Smooth muscle cell (in vitro differentiated cells): ENCODE measurements at regions not wholly inside any gene's neighbourhood (a gene's known extent, or its start where the extent isn't known, plus 50 kb on each side); places are given as distances from the start of the nearest gene placed in this dataset.

ENCODE experiments used
- DNase-seq: peaks from one replicate; lab custom pipeline; 2025; ENCODE audit not compliant: unreplicated experiment; lab: John Stamatoyannopoulos, UW
- H2AFZ ChIP-seq: fragments of 200-600 bp; sonication (generic); 2 replicates; pipeline ENCODE4 v1.6.0; 2016; ENCODE audit warnings: antibody characterized with exemption, low read depth, mild to moderate bottlenecking
- H3F3A ChIP-seq: fragments of 200-600 bp; sonication (generic); 2 replicates; pipeline ENCODE4 v1.6.0; 2017; ENCODE audit warnings: antibody characterized with exemption, low read depth
- H3K27ac ChIP-seq: fragments of 200-600 bp; sonication (generic); 2 replicates; pipeline ENCODE4 v1.5.1; 2016; ENCODE audit warnings: low read depth, mild to moderate bottlenecking
- H3K27me3 ChIP-seq: fragments of 200-600 bp; sonication (generic); 2 replicates; pipeline ENCODE4 v1.6.1; 2016; ENCODE audit warnings: low read depth, mild to moderate bottlenecking
- H3K36me3 ChIP-seq: fragments of 200-600 bp; sonication (generic); 2 replicates; pipeline ENCODE4 v1.5.1; 2016; ENCODE audit warnings: low read depth
- H3K4me1 ChIP-seq: fragments of 200-600 bp; sonication (generic); 2 replicates; pipeline ENCODE4 v1.5.1; 2016; ENCODE audit warnings: low read depth
- H3K4me2 ChIP-seq: fragments of 200-600 bp; sonication (generic); 2 replicates; pipeline ENCODE4 v1.6.0; 2016; ENCODE audit warnings: mild to moderate bottlenecking
- H3K4me3 ChIP-seq: fragments of 200-600 bp; sonication (generic); 2 replicates; pipeline ENCODE4 v1.5.1; 2016; ENCODE audit warnings: mild to moderate bottlenecking
- H3K79me2 ChIP-seq: fragments of 200-600 bp; sonication (generic); 2 replicates; pipeline ENCODE4 v1.6.0; 2016; ENCODE audit warnings: low read depth, mild to moderate bottlenecking
- H3K9ac ChIP-seq: fragments of 200-600 bp; sonication (generic); 2 replicates; pipeline ENCODE4 v1.6.0; 2016; ENCODE audit warnings: low read depth
- H3K9me3 ChIP-seq: fragments of 200-600 bp; sonication (generic); replicated peaks from 2 replicates; pipeline ENCODE4 v1.5.1; 2016; ENCODE audit warnings: low read depth
- H4K20me1 ChIP-seq: fragments of 200-600 bp; sonication (generic); 2 replicates; pipeline ENCODE4 v1.6.0; 2016; ENCODE audit warnings: low read depth
- CTCF ChIP-seq: fragments of 200-600 bp; sonication (generic); IDR thresholded peaks from 2 replicates; pipeline ENCODE4 v1.5.1; 2017; ENCODE audit warnings: borderline replicate concordance, mild to moderate bottlenecking, antibody characterized with exemption; ENCODE audit not compliant: insufficient read depth, poor library complexity, severe bottlenecking
- WGBS: methylation state at CpG from one replicate; pipeline ENCODE4 v1.1.7; 2016; ENCODE audit warnings: low lambda C conversion rate; 5-methylcytosine and 5-hydroxymethylcytosine counted together

DNA sequence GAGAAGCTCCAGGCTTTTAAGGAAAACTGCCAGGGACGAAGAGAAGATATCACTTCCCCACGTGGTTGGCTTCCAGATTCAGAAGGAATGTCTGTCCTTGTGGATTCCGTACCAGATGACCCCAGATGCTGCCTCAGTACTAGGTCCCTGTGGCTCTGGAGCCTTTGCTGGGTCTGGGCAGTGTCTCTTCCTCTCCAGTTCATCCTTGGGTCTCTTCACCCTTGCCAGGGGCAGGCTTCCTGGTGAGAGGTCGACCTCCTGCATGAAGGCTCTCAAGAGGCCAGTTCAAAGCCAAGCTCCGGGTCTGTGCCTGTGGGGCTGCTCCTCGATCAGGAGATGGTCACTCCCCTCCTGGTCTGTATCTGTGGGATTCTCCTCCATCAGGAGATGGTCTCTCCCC lies 74.7 kb upstream of the B3GAT1 start:
- WGBS, result 66% methylated on average over 6 of the region's 6 CpGs
- no peak for DNase-seq

DNA sequence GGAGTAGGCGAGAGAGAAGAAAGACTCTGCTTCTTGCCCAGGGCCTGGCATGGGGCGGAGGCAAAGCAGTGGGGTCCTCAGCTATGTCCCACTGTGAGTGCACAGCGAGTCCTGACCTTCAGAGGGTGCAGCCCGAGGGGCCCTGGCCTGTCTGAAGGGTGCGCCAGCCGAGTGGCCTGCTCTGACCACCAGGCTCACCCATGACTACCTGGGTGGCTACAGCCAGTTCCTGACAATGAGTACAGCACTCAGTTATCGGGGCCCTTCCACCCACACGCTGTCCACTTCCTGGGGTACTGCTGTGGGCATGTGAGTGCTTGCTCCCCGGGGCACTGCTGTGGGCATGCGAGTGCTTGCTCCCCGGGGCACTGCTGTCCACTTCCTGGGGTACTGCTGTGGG lies 74.1 kb upstream of the B3GAT1 start:
- H3K9me3 ChIP-seq, result no peaks in the 10 kb centered on the region
- TF ChIP-seq CTCF, result no peak
- no peak for DNase-seq
- H3K9ac ChIP-seq, result no peak overlapping the region
- no peak overlapping the region for H3K27ac ChIP-seq
- no peaks in the 10 kb centered on the region for H3F3A ChIP-seq
- H3K4me1 ChIP-seq, result no peaks in the 10 kb centered on the region
- H2AFZ ChIP-seq, result no peak overlapping the region
- no peaks in the 10 kb centered on the region for H4K20me1 ChIP-seq
- no peaks in the 10 kb centered on the region for H3K36me3 ChIP-seq
- H3K27me3 ChIP-seq, result peaks cover 3% of the 10 kb centered on the region
- no peak overlapping the region for H3K4me3 ChIP-seq
- H3K4me2 ChIP-seq, result no peak overlapping the region
- H3K79me2 ChIP-seq, result no peaks in the 10 kb centered on the region
- WGBS, result 86% methylated on average over 11 of the region's 11 CpGs

More for the DNA sequence above, 74.7 kb upstream of the B3GAT1 start:
- Histone ChIP-seq H2AFZ (no peak overlapping the region), H3K4me1 (no peaks in the 10 kb centered on the region), H3F3A (no peaks in the 10 kb centered on the region), H3K9me3 (no peaks in the 10 kb centered on the region), H3K79me2 (no peaks in the 10 kb centered on the region), H3K27me3 (peaks cover 3% of the 10 kb centered on the region), H3K27ac (no peak overlapping the region), H4K20me1 (no peaks in the 10 kb centered on the region), H3K4me2 (no peak overlapping the region), H3K9ac (no peak overlapping the region), H3K36me3 (no peaks in the 10 kb centered on the region), H3K4me3 (no peak overlapping the region)
- TF ChIP-seq CTCF, result no peak

DNA sequence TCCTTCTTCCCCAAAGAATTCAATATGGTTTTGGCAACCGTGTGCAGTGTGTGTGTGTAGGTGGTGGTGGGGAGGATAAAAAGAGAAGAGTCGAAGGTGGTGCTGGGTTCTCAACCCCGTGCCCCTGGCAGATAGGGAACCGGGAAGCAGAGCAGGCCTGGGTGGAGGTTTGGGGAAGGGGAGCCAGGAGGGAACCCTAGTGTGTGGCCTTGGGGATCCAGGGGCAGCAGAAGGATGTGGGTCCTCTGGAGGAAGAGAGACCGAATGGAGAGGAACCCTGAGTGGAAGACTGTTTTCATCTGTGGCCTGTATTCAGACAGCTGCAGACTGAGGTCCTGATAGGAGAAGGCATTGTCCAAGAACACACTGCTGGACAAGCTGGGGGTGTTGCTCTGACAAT lies 73.3 kb upstream of the B3GAT1 start:
- no peak overlapping the region for H3K9ac ChIP-seq
- no peak for TF ChIP-seq CTCF
- no peaks in the 10 kb centered on the region for H3F3A ChIP-seq
- no peaks in the 10 kb centered on the region for H3K79me2 ChIP-seq
- peaks cover 3% of the 10 kb centered on the region for H3K27me3 ChIP-seq
- H2AFZ ChIP-seq, result no peak overlapping the region
- H3K4me3 ChIP-seq, result no peak overlapping the region
- H3K4me1 ChIP-seq, result no peaks in the 10 kb centered on the region
- H3K27ac ChIP-seq, result no peak overlapping the region
- H4K20me1 ChIP-seq, result no peaks in the 10 kb centered on the region
- H3K4me2 ChIP-seq, result no peak overlapping the region
- no peaks in the 10 kb centered on the region for H3K9me3 ChIP-seq
- H3K36me3 ChIP-seq, result no peaks in the 10 kb centered on the region
- WGBS, result 84% methylated on average over 5 of the region's 5 CpGs
- no peak for DNase-seq

DNA sequence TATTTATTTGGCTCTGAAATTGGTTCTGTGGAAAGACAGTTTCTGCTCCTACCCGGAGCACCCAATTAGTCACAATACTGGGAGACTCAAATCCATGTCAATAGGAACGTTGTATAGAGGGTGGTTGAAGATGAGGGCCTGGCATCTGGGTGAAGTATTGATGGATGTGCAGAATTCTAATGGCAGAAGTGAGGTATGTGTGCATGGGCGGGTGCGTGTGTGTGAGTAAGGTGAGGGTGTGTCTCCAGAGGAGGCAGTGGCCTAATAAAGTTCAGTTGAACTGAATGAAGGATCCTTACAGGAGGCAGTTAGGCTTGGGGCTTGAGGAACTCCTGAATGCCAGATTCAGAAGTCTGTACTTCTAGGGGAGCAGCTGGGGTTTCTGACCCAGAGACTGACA lies 71.8 kb upstream of the B3GAT1 start:
- no peaks in the 10 kb centered on the region for H3K36me3 ChIP-seq
- no peak overlapping the region for H3K9ac ChIP-seq
- H3K79me2 ChIP-seq, result no peaks in the 10 kb centered on the region
- no peaks in the 10 kb centered on the region for H3F3A ChIP-seq
- no peaks in the 10 kb centered on the region for H4K20me1 ChIP-seq
- DNase-seq, result no peak
- no peak for TF ChIP-seq CTCF
- H3K4me2 ChIP-seq, result no peak overlapping the region
- no peak overlapping the region for H2AFZ ChIP-seq
- H3K27me3 ChIP-seq, result peaks cover 5% of the 10 kb centered on the region
- H3K4me3 ChIP-seq, result no peak overlapping the region
- no peak overlapping the region for H3K27ac ChIP-seq
- no peaks in the 10 kb centered on the region for H3K4me1 ChIP-seq
- WGBS, result 85% methylated on average over 4 of the region's 4 CpGs
- H3K9me3 ChIP-seq, result no peaks in the 10 kb centered on the region
